ENCODE measurements at regions not wholly inside any gene's neighbourhood (a gene's known extent, or its start where the extent isn't known, plus 50 kb on each side); places are given as distances from the start of the nearest gene placed in this dataset.
A peak's percentile ranks its signal among the peaks of the same experiment; 100 is the strongest.

DNA sequence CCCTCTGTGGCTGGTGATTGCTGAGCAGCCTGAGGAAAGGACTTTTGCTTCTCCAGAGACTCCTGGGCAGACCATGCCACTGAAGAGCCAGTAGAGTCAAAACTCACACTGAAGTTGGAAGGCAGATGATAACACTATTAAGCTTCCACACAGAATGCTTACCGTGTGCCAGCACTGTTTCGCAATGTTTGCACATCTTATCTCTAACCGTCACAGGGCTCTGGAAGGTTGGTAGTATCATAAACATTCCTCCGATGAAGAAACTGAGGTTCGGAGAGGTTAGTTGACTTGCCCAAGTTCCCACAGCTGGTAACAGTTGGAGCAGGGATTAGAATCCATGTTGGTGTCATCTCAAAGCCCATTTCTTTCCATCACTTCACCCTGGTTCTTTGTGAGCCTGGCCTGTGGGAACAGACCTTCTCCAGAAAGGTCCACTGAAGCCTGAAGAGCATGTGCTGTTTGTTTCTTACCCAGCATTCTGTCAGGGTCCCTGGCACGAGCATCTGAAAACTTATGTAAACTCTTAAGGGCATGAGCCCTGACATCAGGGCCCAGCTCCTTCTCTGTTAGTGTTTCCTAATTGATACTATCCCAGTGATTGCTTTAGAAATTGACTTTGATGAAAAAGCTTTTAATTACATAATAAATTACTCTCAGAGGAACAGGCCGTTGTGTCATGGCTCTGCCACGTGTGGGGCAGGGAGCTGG is 77.0 kb upstream of the PRR23C start (continued):
- no peak for TF ChIP-seq SIN3A (IDR thresholded peaks at IDR 0.05; ENCODE audit: borderline replicate concordance in 2 of 2, control insufficient read depth in 1 of 2, low read depth in 2 of 2, low read length in 2 of 2)
- 0 out of 4 replicates have a peak, but pooled peaks of 1 of the 2 experiments have one; percentile 48 for TF ChIP-seq TBL1XR1 (IDR thresholded peaks at IDR 0.05; ENCODE audit: low read length in 2 of 2)
- TF ChIP-seq ZNF395 (CRISPR knock-in tag; IDR thresholded peaks at IDR 0.05), result peak; percentile 50; the same call in 1 of the 2 replicates
- no peak for TF ChIP-seq ZBTB5 (IDR thresholded peaks at IDR 0.05)
- TF ChIP-seq, protein P1, sequence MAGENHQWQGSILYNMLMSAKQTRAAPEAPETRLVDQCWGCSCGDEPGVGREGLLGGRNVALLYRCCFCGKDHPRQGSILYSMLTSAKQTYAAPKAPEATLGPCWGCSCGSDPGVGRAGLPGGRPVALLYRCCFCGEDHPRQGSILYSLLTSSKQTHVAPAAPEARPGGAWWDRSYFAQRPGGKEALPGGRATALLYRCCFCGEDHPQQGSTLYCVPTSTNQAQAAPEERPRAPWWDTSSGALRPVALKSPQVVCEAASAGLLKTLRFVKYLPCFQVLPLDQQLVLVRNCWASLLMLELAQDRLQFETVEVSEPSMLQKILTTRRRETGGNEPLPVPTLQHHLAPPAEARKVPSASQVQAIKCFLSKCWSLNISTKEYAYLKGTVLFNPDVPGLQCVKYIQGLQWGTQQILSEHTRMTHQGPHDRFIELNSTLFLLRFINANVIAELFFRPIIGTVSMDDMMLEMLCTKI (IDR thresholded peaks at IDR 0.05; ENCODE audit: partially characterized antibody), result no peak
- TF ChIP-seq THAP7 (CRISPR knock-in tag; IDR thresholded peaks at IDR 0.05), result no peak
- no peak for TF ChIP-seq SAFB2 (IDR thresholded peaks at IDR 0.05; ENCODE audit: borderline replicate concordance, low read depth, low read length, severe bottlenecking)
- TF ChIP-seq MTA3 (IDR thresholded peaks at IDR 0.05; ENCODE audit: borderline replicate concordance), result peak; percentile 64; the same call in 1 of the 2 replicates
- TF ChIP-seq, protein P2, sequence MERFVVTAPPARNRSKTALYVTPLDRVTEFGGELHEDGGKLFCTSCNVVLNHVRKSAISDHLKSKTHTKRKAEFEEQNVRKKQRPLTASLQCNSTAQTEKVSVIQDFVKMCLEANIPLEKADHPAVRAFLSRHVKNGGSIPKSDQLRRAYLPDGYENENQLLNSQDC (CRISPR knock-in tag; IDR thresholded peaks at IDR 0.05), result no peak
- TF ChIP-seq ZNF408 (CRISPR knock-in tag; IDR thresholded peaks at IDR 0.05; ENCODE audit: low read depth), result no peak
- peak; percentile 36; the same call in 1 of the 2 replicates for TF ChIP-seq EP400 (IDR thresholded peaks at IDR 0.05)
- peak; percentile 94 to 99 for TF ChIP-seq FOXA3 (CRISPR knock-in tag; conservative IDR thresholded peaks at IDR 0.05 in 1 of 2, IDR thresholded peaks at IDR 0.05 in 1 of 2)
- no peak for TF ChIP-seq HMG20B (CRISPR knock-in tag; IDR thresholded peaks at IDR 0.05)
- no peak for TF ChIP-seq POLR2G (IDR thresholded peaks at IDR 0.05; ENCODE audit: low read depth, low read length)
- no peak for TF ChIP-seq SNIP1 (IDR thresholded peaks at IDR 0.05; ENCODE audit: low read depth)
- no peak for TF ChIP-seq HDAC3 (IDR thresholded peaks at IDR 0.05; ENCODE audit: borderline replicate concordance, partially characterized antibody)
- TF ChIP-seq GABPA (tag; conservative IDR thresholded peaks at IDR 0.05; ENCODE audit: low read depth), result no peak
- no peak for TF ChIP-seq ESRRA (IDR thresholded peaks at IDR 0.05; ENCODE audit: borderline replicate concordance, low read depth)
- TF ChIP-seq L3MBTL2 (IDR thresholded peaks at IDR 0.05), result 0 out of 2 replicates have a peak, but pooled peaks have one; percentile 45
- TF ChIP-seq JUN (IDR thresholded peaks at IDR 0.05; ENCODE audit: borderline replicate concordance, low read depth, low read length), result no peak
- no peak for TF ChIP-seq JUN (CRISPR knock-in tag; IDR thresholded peaks at IDR 0.05; ENCODE audit: borderline replicate concordance)
- no peak for TF ChIP-seq ZSCAN29 (IDR thresholded peaks at IDR 0.05)
- TF ChIP-seq TAL1 (IDR thresholded peaks at IDR 0.05), result peak; percentile 75
